Calu3 (cell line): ENCODE measurements at regions not wholly inside any gene's neighbourhood (a gene's known extent, or its start where the extent isn't known, plus 50 kb on each side); places are given as distances from the start of the nearest gene placed in this dataset.

Experiments used
- BruUV-seq: library from RNA; stranded (reverse); fragments of 400-500 nt; replicated peaks from 2 replicates; lab custom pipeline; 2021; lab: Mats Ljungman, UMichigan
- CTCF ChIA-PET: fragments of 300-600 bp; sonication (Branson Sonifier 250); formaldehyde crosslinking; loops from one replicate; lab custom pipeline; 2022; ENCODE audit warnings: antibody characterized with exemption; lab: Charles Lee
- DNase-seq: peaks from one replicate; pipeline ENCODE4 v3.0.0; 2022
- H3K27ac Mint-ChIP-seq: one replicate; pipeline ENCODE4 v1.8.0; 2022; ENCODE audit warnings: mixed read lengths; ENCODE audit not compliant: unreplicated experiment
- H3K27me3 Mint-ChIP-seq: one replicate; pipeline ENCODE4 v1.8.0; 2022; ENCODE audit warnings: mixed read lengths; ENCODE audit not compliant: unreplicated experiment
- H3K36me3 Mint-ChIP-seq: one replicate; pipeline ENCODE4 v1.8.0; 2022; ENCODE audit warnings: mild to moderate bottlenecking, moderate library complexity, mixed read lengths; ENCODE audit not compliant: insufficient read depth, unreplicated experiment
- H3K4me1 Mint-ChIP-seq: one replicate; pipeline ENCODE4 v1.8.0; 2022; ENCODE audit warnings: mild to moderate bottlenecking, low read depth, mixed read lengths; ENCODE audit not compliant: unreplicated experiment
- H3K4me3 Mint-ChIP-seq: one replicate; pipeline ENCODE4 v1.8.0; 2022; ENCODE audit warnings: mild to moderate bottlenecking, low read depth, moderate library complexity, mixed read lengths; ENCODE audit not compliant: unreplicated experiment
- H3K9me3 Mint-ChIP-seq: one replicate; pipeline ENCODE4 v1.8.0; 2022; ENCODE audit warnings: low read depth, mixed read lengths; ENCODE audit not compliant: unreplicated experiment
- CTCF ChIP-seq: fragments of 200-600 bp; IDR thresholded peaks from one replicate; pipeline ENCODE4 v1.8.0; 2022; ENCODE audit warnings: antibody characterized with exemption; ENCODE audit not compliant: unreplicated experiment
- intact Hi-C: fragments of 100-400 bp; cut with micrococcal nuclease; formaldehyde crosslinking; loops from one replicate; pipeline ENCODE4 v1.10.0; 2022; ENCODE audit not compliant: unreplicated experiment

DNA sequence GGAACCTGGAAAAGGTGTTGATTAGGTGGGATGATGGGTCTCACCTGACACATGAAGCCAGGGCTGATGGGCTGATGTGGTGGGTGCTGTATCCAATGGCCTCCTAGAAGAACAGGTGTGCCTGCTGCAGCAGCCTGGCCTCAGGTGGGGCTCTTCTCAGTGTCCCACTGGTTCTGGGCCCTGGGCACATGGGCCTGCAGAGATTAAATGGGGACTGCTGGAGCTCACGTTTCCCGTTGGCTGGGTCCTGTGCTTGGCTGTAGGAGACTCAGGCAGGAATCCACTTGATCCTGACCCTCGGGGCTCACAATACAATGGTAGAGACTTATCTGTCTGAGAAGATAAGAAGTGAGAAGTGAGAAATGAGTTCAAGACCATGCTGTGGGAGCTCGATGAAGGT, 170.9 kb downstream of the KCNS3 start:
- H3K4me1 Mint-ChIP-seq = peaks cover 18% of the 10 kb centered on the region
- intact Hi-C loops = no loop called here
- no peak for TF ChIP-seq CTCF
- no TSS peak for BruUV-seq
- H3K4me3 Mint-ChIP-seq = no peak overlapping the region
- H3K36me3 Mint-ChIP-seq = peaks cover 7% of the 10 kb centered on the region
- CTCF ChIA-PET = no interaction called here
- H3K9me3 Mint-ChIP-seq = peaks cover 5% of the 10 kb centered on the region
- H3K27ac Mint-ChIP-seq = no peak overlapping the region
- no peak for DNase-seq
- peaks cover 10% of the 10 kb centered on the region for H3K27me3 Mint-ChIP-seq

GRCh38 chr2:18047896-18048657, 169.6 kb downstream of the KCNS3 start:
- no TSS peak for BruUV-seq
- peaks cover 10% of the 10 kb centered on the region for H3K27me3 Mint-ChIP-seq
- TF ChIP-seq CTCF = no peak
- peaks cover 5% of the 10 kb centered on the region for H3K9me3 Mint-ChIP-seq
- CTCF ChIA-PET = interaction anchor here (0.7 kb wide), 1 partner anchor 25 kb away, joined by 3 read pairs; no protein-coding TSS in a partner anchor
- peak overlapping the region; percentile 7 for H3K27ac Mint-ChIP-seq
- intact Hi-C loops = no loop called here
- peaks cover 18% of the 10 kb centered on the region for H3K4me1 Mint-ChIP-seq
- H3K4me3 Mint-ChIP-seq = peak overlapping the region; percentile 8
- H3K36me3 Mint-ChIP-seq = peaks cover 7% of the 10 kb centered on the region
- DNase-seq = peak; percentile 58

DNA sequence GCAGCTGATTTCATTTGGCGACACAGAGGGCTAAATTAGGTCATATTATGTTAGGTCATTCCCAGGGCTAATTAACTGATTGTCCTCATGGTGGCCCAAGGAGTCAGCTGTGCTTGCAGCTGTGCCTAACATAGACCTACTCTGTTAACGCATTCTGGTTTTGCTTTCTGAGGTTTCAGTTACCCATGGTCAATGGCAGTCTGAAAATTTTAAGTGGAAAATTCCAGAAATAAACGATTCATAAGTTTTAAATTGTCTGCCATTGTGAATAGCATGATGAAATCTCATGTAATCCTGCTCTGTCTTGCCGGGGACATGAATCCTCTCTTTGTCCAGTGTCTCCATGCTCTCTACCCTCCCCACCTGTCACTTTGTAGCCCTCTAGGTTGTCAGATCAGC, 168.7 kb downstream of the KCNS3 start:
- intact Hi-C loops = no loop called here
- H3K9me3 Mint-ChIP-seq = peaks cover 5% of the 10 kb centered on the region
- BruUV-seq = no TSS peak
- H3K4me1 Mint-ChIP-seq = peaks cover 18% of the 10 kb centered on the region
- H3K4me3 Mint-ChIP-seq = no peak overlapping the region
- H3K36me3 Mint-ChIP-seq = peaks cover 7% of the 10 kb centered on the region
- CTCF ChIA-PET = no interaction called here
- TF ChIP-seq CTCF = no peak
- H3K27me3 Mint-ChIP-seq = peaks cover 10% of the 10 kb centered on the region
- DNase-seq = no peak
- peak overlapping the region; percentile 69 for H3K27ac Mint-ChIP-seq

DNA sequence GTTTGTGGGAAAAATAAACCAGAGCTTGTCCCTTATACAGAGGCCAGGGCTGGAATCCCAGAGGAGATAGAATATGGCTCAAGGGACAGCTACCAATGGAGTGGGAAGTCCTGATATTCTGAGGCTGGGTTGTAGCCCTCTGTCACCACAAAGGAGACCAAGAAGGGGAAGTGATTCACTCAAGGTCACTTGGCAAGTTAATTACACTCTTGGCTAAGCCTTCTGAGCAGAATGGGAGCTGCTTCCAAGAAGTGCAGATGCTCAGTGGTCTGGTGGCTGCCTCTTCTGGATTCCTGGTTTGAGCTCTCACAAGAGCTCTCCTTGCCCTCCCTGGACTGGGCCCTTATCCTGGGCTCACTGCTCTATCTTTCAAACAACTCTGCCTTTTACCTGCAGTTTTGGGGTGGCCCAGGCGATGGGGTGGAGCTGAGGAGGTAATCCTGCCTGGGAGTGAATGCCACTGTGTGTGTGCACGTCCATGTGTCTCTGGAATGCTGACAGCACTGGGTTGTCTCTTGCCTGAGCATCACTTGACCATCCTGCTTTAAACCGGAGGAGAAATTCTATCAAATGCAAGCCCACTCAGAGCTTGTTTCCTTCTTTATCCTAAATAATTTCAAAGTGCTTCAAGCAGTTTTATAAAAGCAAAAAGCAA, 168.2 kb downstream of the KCNS3 start:
- Mint-ChIP-seq H3K4me3 (no peak overlapping the region), H3K27ac (peak overlapping the region; percentile 69), H3K36me3 (peaks cover 7% of the 10 kb centered on the region), H3K4me1 (peaks cover 18% of the 10 kb centered on the region), H3K27me3 (peaks cover 9% of the 10 kb centered on the region), H3K9me3 (peaks cover 8% of the 10 kb centered on the region)
- CTCF ChIA-PET = no interaction called here
- intact Hi-C loops = no loop called here
- TF ChIP-seq CTCF = no peak
- BruUV-seq = no TSS peak
- DNase-seq = no peak
